HG03039 (cell line): ENCODE measurements at regions not wholly inside any gene's neighbourhood (a gene's known extent, or its start where the extent isn't known, plus 50 kb on each side); places are given as distances from the start of the nearest gene placed in this dataset.
"Not testable (repeated sequence)": the region's sequence is repeated elsewhere in the genome, so short reads cannot be mapped to it uniquely, and the experiment has no call there.

Source experiments
- ATAC-seq: cut with Tn5 transposase; IDR thresholded peaks from one replicate; pipeline ENCODE4 v1.9.1; 2021; ENCODE audit warnings: mild to moderate bottlenecking, moderate library complexity; ENCODE audit not compliant: unreplicated experiment

DNA sequence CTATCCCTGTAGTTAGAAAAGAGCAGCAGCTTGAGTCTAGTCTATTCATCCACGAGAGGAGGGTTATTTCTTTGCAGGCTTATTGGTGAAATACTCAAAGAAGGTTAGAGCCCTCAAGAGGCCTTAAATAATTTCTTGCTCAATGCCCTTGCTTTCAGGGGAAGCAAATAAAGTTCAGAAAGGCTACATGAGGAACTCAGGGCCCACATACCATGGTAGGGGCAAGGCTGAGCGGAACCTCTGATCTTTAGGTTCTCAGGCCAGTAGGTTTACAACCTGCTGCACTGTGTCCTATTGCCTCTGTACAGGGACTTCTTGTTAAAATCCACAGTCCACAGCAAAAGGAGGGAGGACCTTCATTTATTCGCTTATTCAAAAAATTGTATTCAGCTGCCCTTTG is 101.7 kb downstream of the ADAMTS15 start:
- ATAC-seq: no peak

- no peak for ATAC-seq
These were observed 102.5 kb downstream of the ADAMTS15 start for GRCh38 chr11:130550984-130551383.

DNA sequence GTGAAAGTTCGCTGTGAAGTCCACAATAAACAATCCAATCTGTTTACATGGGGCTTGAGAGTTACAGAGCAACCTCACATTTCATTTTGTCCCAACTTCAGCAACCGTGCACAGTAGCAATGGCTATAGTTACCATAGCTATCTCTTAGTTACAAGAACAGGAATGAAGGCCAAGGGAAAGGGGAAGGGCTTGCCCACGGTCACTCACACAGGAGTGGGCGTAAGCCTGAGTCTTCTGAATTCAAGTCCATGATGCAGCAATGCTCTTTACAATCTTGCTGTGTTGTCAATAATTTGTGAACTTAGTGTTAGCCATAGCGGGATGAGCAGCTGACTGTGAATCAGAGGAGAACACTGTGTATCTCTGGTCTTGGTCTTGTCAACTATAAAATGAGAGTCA is 102.9 kb downstream of the ADAMTS15 start:
- no peak for ATAC-seq

GRCh38 chr11:130553306-130553705 is 104.9 kb downstream of the ADAMTS15 start:
- ATAC-seq: no peak

DNA sequence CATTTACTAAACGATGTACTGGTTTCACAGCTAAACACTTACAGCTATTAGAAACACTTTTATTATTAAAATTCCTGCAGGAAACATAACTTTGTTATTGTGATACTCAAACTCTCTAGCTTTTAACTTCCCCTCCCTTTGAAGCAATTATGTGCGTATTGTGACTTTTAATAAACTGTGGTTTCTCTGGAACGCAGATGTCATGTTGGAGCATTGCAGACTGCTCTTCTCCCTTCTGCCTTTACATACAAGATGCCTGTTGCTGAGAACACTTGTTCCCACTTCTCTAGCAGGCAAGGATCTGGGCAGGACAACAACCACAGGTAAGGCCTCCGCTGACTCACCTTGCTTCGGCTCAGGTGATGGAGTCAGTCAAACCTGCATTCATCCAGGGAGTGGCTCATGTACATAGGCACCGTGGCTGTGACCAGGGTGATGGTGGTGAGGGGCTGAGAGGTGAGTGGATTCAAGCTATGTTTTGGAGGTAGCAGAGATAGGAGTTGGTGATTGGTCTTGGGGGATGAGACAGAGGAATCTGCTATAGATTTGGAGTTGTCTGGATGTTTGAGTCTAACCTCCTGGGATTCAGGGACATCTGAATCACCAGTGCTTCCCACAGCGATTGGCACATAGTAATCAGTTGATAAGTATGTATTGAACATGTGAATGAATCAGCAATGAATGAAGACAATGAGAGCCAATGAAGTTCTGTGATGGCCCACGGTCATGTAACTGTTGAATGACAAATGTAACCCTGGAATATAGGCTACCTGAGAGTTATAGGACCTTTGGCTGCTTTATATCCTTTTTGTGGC is 106.0 kb downstream of the ADAMTS15 start:
- no peak for ATAC-seq

DNA sequence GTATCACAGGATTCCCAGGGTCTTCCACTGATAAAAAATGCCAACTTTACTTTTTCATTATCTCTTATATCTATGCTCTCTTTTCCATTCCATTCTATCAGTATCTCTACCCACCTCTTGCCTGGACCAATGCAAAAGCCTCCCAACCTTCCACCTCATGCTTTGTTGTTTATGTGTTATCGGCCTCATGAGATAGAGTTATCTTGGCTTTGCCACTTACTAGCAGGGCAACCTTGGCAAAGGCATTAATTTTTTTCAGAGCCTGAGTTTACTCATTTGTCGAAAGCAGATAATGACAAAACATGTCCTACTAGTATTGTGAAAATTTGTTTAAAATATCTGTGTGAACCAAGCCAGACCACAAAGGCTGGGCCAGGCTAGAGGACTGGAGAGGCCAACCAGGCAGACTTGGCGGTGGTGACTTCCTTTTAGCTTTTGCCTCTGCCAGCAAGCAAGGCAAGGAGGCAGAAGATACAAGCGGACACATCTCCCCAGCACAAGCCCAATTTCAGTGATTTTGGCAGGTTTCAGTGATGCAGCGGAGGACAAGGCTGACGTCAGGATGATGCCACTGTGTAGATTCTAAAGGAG is 106.9 kb downstream of the ADAMTS15 start:
- no peak for ATAC-seq

DNA sequence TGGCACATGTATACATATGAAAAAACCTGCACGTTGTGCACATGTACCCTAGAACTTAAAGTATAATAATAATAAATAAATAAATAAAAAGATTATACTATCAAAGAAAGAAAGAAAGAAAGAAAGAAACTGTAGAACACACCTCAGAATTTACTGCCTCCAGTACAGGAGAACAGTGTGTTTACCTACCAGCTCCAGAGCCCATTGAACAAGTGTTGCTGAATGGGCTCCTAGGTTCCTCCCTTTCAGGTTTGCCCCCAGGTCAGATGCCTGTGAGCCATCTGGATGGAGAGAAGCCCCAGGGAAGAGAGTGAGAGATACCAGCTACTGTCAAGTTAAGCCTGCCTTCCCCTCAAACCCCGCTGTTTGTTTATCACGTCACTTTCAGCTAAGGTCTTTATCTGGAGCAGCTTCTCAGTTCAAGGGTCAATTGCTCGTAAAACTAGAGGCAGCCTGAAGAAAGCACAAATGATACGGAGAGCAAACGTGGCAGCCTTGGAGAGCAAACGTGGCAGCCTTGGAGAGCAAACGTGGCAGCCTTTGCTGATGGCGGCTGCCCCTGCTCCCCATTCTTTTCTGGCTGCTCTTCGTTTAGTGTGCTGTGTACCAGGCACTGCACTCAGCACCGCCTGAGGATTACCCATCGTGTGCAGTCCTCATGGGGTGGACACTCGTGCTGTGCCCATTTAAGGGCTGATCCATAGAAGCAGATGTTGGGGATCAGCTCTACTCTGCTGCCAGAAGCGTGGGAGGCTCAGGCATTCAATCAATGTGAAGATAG is 111.7 kb downstream of the ADAMTS15 start:
- ATAC-seq: no peak

DNA sequence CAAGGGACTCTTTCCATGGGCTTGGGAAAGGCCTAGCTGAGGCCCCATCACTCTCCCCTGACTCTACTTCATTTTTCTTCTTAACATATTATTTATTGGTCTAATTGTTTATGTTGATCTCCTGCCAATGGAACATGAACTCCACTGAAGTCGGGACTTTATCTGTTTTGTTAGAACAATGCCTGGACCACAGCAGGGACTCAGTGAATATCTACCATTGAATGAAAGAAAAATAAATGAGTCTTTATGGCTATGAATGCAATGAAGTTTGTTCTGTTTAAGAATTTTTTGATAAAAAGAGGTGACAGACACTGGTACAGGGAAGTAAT is 112.3 kb downstream of the ADAMTS15 start:
- no peak for ATAC-seq

DNA sequence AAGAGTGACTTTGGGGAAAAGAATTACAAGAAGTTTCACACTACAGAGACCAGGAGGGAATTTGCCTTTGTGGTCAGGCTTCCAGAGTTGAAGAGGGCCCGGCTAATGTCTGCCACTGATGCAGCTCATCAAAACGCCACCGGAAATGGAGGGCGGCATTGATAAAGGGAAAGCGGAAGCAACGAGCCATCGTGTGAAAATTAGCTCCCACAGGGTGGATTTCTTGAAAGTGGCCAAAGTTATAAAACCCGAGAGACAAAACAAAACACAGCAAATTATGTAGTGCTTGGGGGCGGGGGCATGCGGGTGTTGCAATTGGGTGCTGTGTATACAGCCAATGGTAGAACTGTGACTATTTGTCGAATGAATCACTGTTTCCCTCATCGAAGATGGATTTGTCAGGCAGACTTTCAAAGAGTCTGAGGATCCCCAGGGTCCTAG is 113.0 kb downstream of the ADAMTS15 start:
- ATAC-seq: no peak

GRCh38 chr11:130562549-130562948 is 114.1 kb downstream of the ADAMTS15 start:
- no peak for ATAC-seq

- not testable (repeated sequence) for ATAC-seq
These were observed 117.9 kb downstream of the ADAMTS15 start for GRCh38 chr11:130566360-130566759.

GRCh38 chr11:130571519-130571918 is 123.1 kb downstream of the ADAMTS15 start:
- no peak for ATAC-seq

GRCh38 chr11:130571947-130572584 is 123.6 kb downstream of the ADAMTS15 start:
- ATAC-seq: no peak

GRCh38 chr11:130573767-130574166 is 125.3 kb downstream of the ADAMTS15 start:
- no peak for ATAC-seq

- no peak for ATAC-seq
These were observed 126.3 kb downstream of the ADAMTS15 start for GRCh38 chr11:130574740-130575139.

GRCh38 chr11:130576146-130576545 is 127.7 kb downstream of the ADAMTS15 start:
- ATAC-seq: no peak

DNA sequence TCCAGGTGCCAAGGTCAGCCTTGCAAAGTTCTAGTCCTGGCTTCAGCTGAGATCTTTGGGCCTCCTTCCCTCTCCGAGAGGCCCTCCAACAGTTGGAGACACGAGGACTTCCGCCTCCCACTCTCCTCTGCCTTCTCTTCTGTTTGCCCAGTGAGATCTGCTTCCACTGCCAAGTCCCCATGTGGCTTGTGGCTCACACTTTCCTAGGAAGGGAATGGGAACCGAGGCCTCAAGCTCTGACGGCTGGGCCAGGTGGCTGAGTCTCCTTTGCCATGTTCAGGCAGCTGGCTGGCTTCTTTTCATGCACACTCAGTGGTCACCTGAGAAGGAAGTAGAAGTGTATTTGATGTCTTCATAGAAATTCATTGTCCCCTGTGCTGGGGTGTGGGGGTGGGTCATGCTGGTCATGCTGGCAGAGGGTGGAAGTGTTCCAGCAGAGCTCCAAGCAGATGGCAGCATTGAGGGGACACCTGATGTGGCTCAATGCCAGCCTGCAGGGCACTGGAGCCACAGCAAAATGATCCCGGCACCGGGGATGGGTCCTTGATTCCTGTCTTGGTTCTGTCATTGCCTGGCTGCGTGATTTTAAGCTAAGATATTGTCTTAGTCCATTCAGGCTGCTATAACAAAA is 130.4 kb downstream of the ADAMTS15 start:
- ATAC-seq: no peak

DNA sequence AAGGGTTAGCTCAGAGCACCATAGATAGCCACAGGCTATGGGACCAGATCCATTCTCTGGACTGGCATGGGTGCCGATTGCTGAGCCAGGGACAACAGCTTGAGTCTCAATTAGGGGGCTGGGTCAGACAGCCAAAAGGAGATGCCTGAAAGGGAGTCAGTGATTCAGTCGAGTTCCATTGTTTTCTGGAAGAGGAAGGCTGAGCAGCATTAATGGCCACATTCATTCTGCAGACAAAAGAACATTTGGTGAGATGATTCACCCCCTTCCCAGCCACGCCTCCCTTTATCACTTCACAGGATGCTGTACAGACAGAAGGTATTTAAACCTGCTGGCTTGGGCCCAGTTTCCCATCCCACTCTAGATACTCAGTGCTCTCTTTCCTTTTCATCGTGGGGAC is 131.9 kb downstream of the ADAMTS15 start:
- no peak for ATAC-seq

DNA sequence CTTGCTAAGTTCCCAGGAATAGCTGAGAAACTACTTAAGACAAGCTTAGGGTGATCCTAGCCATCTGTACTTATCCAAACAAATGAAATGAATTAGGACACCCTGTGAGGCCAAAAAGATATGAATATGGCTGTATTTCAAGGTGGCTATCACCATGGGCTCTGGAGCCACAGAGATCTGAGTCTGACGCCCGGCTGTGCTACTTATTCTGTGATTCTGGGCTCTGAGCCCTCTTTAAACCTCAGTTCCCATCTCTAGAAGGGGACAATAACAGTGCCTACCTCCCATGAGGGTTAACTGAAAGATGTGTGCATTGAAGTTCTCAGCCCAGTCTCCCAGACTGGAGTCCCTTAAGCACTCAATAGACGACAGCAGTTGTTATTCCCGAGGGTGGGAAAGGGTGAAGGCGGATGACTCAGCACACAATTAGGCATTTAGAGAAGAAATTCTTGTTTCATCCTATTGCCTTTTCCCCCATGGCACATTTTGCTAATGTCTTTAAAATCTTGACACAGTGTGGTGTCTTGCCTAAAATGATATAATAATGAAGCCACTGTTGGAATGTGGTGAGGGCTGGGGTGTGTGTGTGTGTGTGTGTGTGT is 132.5 kb downstream of the ADAMTS15 start:
- no peak for ATAC-seq

DNA sequence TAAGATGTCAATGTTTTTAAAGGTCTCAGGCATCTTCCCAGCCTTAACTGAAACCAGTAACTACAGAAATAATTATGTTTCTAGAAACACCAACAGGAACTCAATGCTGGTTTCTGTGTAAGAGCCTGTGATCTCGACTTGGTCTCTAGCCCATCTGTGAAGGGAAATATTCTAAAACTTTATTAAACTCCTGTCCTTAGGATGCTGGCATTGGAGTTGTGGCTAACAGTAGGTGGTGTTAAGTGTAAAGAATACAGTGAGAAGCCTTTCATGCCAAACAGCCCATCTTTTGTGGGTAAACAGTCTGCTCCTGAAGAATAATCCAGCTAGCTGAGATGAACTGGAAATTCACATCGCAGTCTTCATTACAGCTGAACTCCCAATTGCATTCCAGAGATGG is 133.2 kb downstream of the ADAMTS15 start:
- ATAC-seq: no peak

DNA sequence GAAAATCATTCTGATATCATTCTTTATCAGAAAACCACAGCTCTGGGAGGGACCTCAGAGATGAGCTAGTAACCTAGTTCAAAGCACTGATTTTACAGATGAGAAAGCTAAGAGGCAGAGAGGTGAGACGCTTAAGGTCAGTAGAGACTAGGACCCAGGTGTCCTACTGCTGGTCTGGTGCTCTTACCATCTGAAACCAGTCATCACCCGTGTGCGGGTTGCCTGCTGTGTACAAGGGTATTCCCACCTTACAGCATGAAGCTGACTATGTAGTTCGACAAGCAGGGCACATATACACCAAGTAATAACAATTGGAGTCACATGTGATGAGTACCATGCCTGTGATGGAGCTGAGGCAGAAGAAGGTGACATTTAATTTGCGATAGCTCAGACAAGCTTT is 133.7 kb downstream of the ADAMTS15 start:
- no peak for ATAC-seq
